ENCODE measurements at regions not wholly inside any gene's neighbourhood (a gene's known extent, or its start where the extent isn't known, plus 50 kb on each side); places are given as distances from the start of the nearest gene placed in this dataset.
A peak's percentile ranks its signal among the peaks of the same experiment; 100 is the strongest.

DNA sequence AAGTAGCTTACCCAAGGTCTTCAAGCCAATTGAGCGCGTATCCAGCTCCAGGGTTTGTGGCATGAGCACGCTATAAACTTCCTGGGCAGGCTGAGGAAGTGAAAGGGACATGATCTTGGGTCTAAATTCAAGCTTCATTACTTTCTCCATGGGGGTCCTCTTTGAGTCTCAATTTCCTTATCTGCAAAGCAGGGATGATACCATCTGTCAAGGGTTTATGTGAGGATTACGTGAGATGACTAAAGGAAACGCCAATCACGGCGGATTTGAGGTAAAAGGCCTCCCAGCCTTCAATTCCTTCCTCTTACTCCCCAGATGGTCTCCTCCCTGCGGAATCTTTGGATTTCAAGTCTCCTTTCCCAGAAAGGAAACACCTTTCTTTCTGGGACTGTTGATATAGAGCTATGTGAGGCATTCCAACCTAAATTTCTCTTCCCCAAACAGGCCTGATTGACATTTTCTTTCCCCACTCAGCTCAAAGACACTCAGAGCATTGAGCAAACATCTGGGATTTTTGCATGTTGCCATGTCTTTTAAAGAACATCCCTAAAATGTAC is 474.4 kb downstream of the INSC start:
- H3K36me3 Mint-ChIP-seq: no peaks in the 10 kb centered on the region
- H3K4me3 Mint-ChIP-seq: no peak overlapping the region

DNA sequence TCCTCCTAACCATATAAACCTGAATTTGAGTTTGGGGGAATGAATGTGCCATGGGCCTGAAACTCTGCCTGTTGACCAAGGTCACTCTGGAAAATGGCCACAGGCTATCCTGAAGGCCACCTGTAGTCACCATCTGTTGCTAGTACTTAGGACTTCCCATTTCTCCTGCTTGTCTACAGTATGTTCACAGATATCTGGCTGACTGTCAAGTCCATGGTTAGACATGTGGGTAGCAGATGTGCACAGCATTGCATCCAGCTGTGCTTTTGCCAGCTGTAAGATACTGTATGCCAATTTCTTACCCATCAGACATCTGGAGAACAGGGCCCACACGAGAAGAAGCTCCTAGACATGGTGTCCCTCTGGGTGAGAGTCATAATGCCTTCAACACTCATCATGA is 475.4 kb downstream of the INSC start:
- Mint-ChIP-seq H3K27ac (no peak overlapping the region), H3K27me3 (ENCODE audit: low read depth) (no peaks in the 10 kb centered on the region), H3K36me3 (no peaks in the 10 kb centered on the region), H3K9me3 (peaks cover 4% of the 10 kb centered on the region), H3K4me3 (no peak overlapping the region), H3K4me1 (peaks cover 17% of the 10 kb centered on the region)
- TF ChIP-seq, protein P1, sequence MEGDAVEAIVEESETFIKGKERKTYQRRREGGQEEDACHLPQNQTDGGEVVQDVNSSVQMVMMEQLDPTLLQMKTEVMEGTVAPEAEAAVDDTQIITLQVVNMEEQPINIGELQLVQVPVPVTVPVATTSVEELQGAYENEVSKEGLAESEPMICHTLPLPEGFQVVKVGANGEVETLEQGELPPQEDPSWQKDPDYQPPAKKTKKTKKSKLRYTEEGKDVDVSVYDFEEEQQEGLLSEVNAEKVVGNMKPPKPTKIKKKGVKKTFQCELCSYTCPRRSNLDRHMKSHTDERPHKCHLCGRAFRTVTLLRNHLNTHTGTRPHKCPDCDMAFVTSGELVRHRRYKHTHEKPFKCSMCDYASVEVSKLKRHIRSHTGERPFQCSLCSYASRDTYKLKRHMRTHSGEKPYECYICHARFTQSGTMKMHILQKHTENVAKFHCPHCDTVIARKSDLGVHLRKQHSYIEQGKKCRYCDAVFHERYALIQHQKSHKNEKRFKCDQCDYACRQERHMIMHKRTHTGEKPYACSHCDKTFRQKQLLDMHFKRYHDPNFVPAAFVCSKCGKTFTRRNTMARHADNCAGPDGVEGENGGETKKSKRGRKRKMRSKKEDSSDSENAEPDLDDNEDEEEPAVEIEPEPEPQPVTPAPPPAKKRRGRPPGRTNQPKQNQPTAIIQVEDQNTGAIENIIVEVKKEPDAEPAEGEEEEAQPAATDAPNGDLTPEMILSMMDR (IDR thresholded peaks at IDR 0.05; ENCODE audit: unreplicated experiment): no peak
- DNase-seq (ENCODE audit: low spot score in 2 of 2, unreplicated experiment in 2 of 2): no peak

More for the DNA sequence above, 474.4 kb downstream of the INSC start:
- Mint-ChIP-seq H3K9me3 (peaks cover 4% of the 10 kb centered on the region), H3K4me1 (peaks cover 23% of the 10 kb centered on the region), H3K27ac (no peak overlapping the region), H3K27me3 (ENCODE audit: low read depth) (no peaks in the 10 kb centered on the region)
- TF ChIP-seq, protein P1 (IDR thresholded peaks at IDR 0.05; ENCODE audit: unreplicated experiment): no peak
- DNase-seq (ENCODE audit: low spot score in 2 of 2, unreplicated experiment in 2 of 2): no peak

DNA sequence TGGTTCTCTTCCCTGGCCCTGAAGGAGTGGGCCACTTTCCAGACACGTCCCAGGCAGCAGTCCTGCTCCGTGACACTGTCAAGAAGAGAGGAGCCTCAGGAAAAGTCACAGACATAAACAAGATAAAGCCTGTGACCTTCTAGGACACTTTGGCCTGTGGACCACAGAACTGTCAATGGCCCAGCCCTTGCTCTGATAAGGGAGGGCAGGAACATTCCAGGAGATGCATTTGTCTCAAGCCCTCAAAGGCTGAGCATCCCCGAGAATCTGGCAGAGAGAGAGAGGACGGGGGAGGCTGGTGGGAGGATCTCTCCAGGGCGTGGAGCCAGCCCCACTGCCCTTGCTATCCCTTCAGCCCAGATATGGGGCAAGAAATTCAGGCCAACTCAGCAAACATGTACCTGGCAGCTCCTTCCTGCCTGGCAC is 476.4 kb downstream of the INSC start:
- TF ChIP-seq, protein P1 (IDR thresholded peaks at IDR 0.05; ENCODE audit: unreplicated experiment): no peak
- H3K27me3 Mint-ChIP-seq (ENCODE audit: low read depth): no peaks in the 10 kb centered on the region
- H3K27ac Mint-ChIP-seq: peak overlapping the region; percentile 39

GRCh38 chr11:15594607-15595006 is 479.9 kb downstream of the INSC start:
- peaks cover 14% of the 10 kb centered on the region for H3K4me1 Mint-ChIP-seq
- no peaks in the 10 kb centered on the region for H3K36me3 Mint-ChIP-seq
- peaks cover 4% of the 10 kb centered on the region for H3K27me3 Mint-ChIP-seq (ENCODE audit: low read depth)
- no peak for DNase-seq (ENCODE audit: low spot score in 2 of 2, unreplicated experiment in 2 of 2)
- peaks cover 4% of the 10 kb centered on the region for H3K9me3 Mint-ChIP-seq
- no peak overlapping the region for H3K27ac Mint-ChIP-seq
- TF ChIP-seq, protein P1 (IDR thresholded peaks at IDR 0.05; ENCODE audit: unreplicated experiment): no peak
- no peak overlapping the region for H3K4me3 Mint-ChIP-seq

More for the DNA sequence above, 476.4 kb downstream of the INSC start:
- Mint-ChIP-seq H3K4me1 (peaks cover 17% of the 10 kb centered on the region), H3K4me3 (no peak overlapping the region), H3K36me3 (no peaks in the 10 kb centered on the region), H3K9me3 (peaks cover 4% of the 10 kb centered on the region)
- DNase-seq (ENCODE audit: low spot score in 2 of 2, unreplicated experiment in 2 of 2): no peak

- Mint-ChIP-seq H3K27me3 (ENCODE audit: low read depth) (peaks cover 5% of the 10 kb centered on the region), H3K4me3 (no peak overlapping the region), H3K9me3 (no peaks in the 10 kb centered on the region), H3K4me1 (peaks cover 19% of the 10 kb centered on the region), H3K36me3 (no peaks in the 10 kb centered on the region), H3K27ac (no peak overlapping the region)
- no peak for DNase-seq (ENCODE audit: low spot score in 2 of 2, unreplicated experiment in 2 of 2)
- TF ChIP-seq, protein P1 (IDR thresholded peaks at IDR 0.05; ENCODE audit: unreplicated experiment): no peak
Observed at GRCh38 chr11:15599376-15599775, 484.7 kb downstream of the INSC start.

DNA sequence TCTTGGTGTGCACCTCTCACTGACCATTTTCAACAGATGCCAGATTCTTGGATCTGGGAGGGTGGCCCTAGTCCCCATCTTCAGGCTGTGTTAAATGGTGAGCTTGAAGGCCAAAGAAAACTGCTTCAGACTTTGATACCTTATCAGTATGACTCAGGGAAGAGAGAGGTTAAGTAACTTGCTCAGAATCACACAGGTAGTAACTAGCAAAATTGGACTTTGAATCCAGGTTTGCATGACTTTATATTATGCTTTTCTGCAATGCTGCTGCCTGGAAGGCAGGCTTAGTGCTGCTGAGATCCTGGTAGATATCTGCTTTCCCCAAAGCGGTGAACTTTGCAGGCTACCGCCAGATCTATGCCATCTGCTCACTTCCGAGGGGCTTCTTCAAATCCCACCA is 487.3 kb downstream of the INSC start:
- H3K9me3 Mint-ChIP-seq: no peaks in the 10 kb centered on the region
- H3K27me3 Mint-ChIP-seq (ENCODE audit: low read depth): peaks cover 13% of the 10 kb centered on the region
- H3K4me1 Mint-ChIP-seq: peaks cover 28% of the 10 kb centered on the region
- TF ChIP-seq, protein P1 (IDR thresholded peaks at IDR 0.05; ENCODE audit: unreplicated experiment): no peak
- H3K4me3 Mint-ChIP-seq: no peak overlapping the region
- no peak overlapping the region for H3K27ac Mint-ChIP-seq
- no peaks in the 10 kb centered on the region for H3K36me3 Mint-ChIP-seq
- DNase-seq (ENCODE audit: low spot score in 2 of 2, unreplicated experiment in 2 of 2): no peak
